ENCODE measurements at regions not wholly inside any gene's neighbourhood (a gene's known extent, or its start where the extent isn't known, plus 50 kb on each side); places are given as distances from the start of the nearest gene placed in this dataset.

DNA sequence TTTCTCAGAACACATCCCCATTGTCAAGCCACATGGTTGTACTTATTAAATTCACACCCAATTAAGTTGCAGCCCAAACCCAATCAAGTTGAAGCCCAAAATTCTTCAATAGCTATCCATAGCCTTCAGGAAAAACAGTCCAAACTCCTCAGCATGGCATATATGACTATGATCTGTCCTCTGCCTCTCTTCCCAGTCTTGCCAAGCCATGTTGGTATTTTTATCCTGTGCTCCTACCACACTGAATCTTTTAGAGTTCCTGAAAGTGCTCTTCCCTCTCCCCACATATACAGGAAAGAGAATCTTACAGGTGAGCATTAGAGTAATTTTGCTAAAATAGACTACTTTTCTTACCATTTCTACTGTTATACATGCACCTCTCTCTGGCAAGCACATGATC is 834.9 kb downstream of the RPS29 start:
- no peak overlapping the region for H3K4me3 ChIP-seq (ENCODE audit: low read depth, low read length)
- no peak for DNase-seq (ENCODE audit: low read depth)
- no peak for TF ChIP-seq CTCF (IDR thresholded peaks at IDR 0.05; ENCODE audit: low read depth, low read length)
- no peak for TF ChIP-seq POLR2A (IDR thresholded peaks at IDR 0.05; ENCODE audit: extremely low read depth, insufficient read length)
- no peak for TF ChIP-seq MYC (IDR thresholded peaks at IDR 0.05; ENCODE audit: low read depth, low read length)
- no peak for TF ChIP-seq MAX (IDR thresholded peaks at IDR 0.05; ENCODE audit: low read depth, low read length)

GRCh38 chr14:48748151-48748675 is 838.0 kb downstream of the RPS29 start:
- no peak overlapping the region for H3K4me3 ChIP-seq (ENCODE audit: low read depth, low read length)
- DNase-seq (ENCODE audit: low read depth): no peak
- TF ChIP-seq POLR2A (IDR thresholded peaks at IDR 0.05; ENCODE audit: extremely low read depth, insufficient read length): no peak
- TF ChIP-seq MAX (IDR thresholded peaks at IDR 0.05; ENCODE audit: low read depth, low read length): no peak
- no peak for TF ChIP-seq CTCF (IDR thresholded peaks at IDR 0.05; ENCODE audit: low read depth, low read length)
- no peak for TF ChIP-seq MYC (IDR thresholded peaks at IDR 0.05; ENCODE audit: low read depth, low read length)

- H3K4me3 ChIP-seq (ENCODE audit: low read depth, low read length): no peak overlapping the region
- no peak for TF ChIP-seq POLR2A (IDR thresholded peaks at IDR 0.05; ENCODE audit: extremely low read depth, insufficient read length)
- TF ChIP-seq MYC (IDR thresholded peaks at IDR 0.05; ENCODE audit: low read depth, low read length): no peak
- TF ChIP-seq CTCF (IDR thresholded peaks at IDR 0.05; ENCODE audit: low read depth, low read length): no peak
- TF ChIP-seq MAX (IDR thresholded peaks at IDR 0.05; ENCODE audit: low read depth, low read length): no peak
- DNase-seq (ENCODE audit: low read depth): no peak
These were observed 838.6 kb downstream of the RPS29 start for GRCh38 chr14:48747561-48748089.

- TF ChIP-seq MYC (IDR thresholded peaks at IDR 0.05; ENCODE audit: low read depth, low read length) (no peak), MAX (IDR thresholded peaks at IDR 0.05; ENCODE audit: low read depth, low read length) (no peak), POLR2A (IDR thresholded peaks at IDR 0.05; ENCODE audit: extremely low read depth, insufficient read length) (no peak), CTCF (IDR thresholded peaks at IDR 0.05; ENCODE audit: low read depth, low read length) (no peak)
- H3K4me3 ChIP-seq (ENCODE audit: low read depth, low read length): no peak overlapping the region
- no peak for DNase-seq (ENCODE audit: low read depth)
These were observed 842.0 kb downstream of the RPS29 start for GRCh38 chr14:48744202-48744601.

- H3K4me3 ChIP-seq (ENCODE audit: low read depth, low read length): no peak overlapping the region
- no peak for DNase-seq (ENCODE audit: low read depth)
- TF ChIP-seq MAX (IDR thresholded peaks at IDR 0.05; ENCODE audit: low read depth, low read length) (no peak), MYC (IDR thresholded peaks at IDR 0.05; ENCODE audit: low read depth, low read length) (no peak), POLR2A (IDR thresholded peaks at IDR 0.05; ENCODE audit: extremely low read depth, insufficient read length) (no peak), CTCF (IDR thresholded peaks at IDR 0.05; ENCODE audit: low read depth, low read length) (no peak)
These were observed 847.8 kb downstream of the RPS29 start for GRCh38 chr14:48738186-48738925.
